Breast epithelium (tissue), 4 donors: ENCODE measurements at regions not wholly inside any gene's neighbourhood (a gene's known extent, or its start where the extent isn't known, plus 50 kb on each side); places are given as distances from the start of the nearest gene placed in this dataset.

Source experiments
- DNase-seq, 2 donors: peaks; one replicate each; pipeline ENCODE4 v3.0.0-alpha.2; 2019; ENCODE audit warnings: low spot score in 2 of 2
- H3K27ac ChIP-seq, 2 donors: fragments of 200-600 bp; sonication (generic) in 1 of 2; one replicate each; pipeline ENCODE4 v1.5.1; 2016 to 2019; ENCODE audit warnings: mild to moderate bottlenecking in 1 of 2
- H3K27me3 ChIP-seq, 2 donors: fragments of 200-600 bp; sonication (generic) in 1 of 2; one replicate each; pipeline versions ENCODE4 v1.5.1 to v1.6.0; 2017 to 2019; ENCODE audit warnings: control low read depth in 1 of 2, mild to moderate bottlenecking in 1 of 2
- H3K36me3 ChIP-seq: fragments of 200-600 bp; one replicate; pipeline ENCODE4 v1.5.1; 2019
- H3K4me1 ChIP-seq, 2 donors: fragments of 200-600 bp; sonication (generic); one replicate each; pipeline ENCODE4 v1.5.1; 2016 to 2019; ENCODE audit warnings: control low read depth in 1 of 2
- H3K4me3 ChIP-seq, 3 donors: fragments of 200-600 bp; sonication (generic); 1 replicate in 2 of 3; 2 replicates in 1 of 3; pipeline ENCODE4 v1.5.1; 2016 to 2019; ENCODE audit warnings: mild to moderate bottlenecking in 3 of 3, moderate library complexity in 2 of 3
- H3K9me3 ChIP-seq, 2 donors: fragments of 200-600 bp; sonication (generic) in 1 of 2; one replicate each; pipeline ENCODE4 v1.5.1; 2016 to 2019; ENCODE audit warnings: control low read depth in 1 of 2
- CTCF ChIP-seq, 3 donors: fragments of 450-650 bp; IDR thresholded peaks; one replicate each; pipeline ENCODE4 v1.5.1; 2016 to 2017; ENCODE audit warnings: antibody characterized with exemption in 3 of 3, mild to moderate bottlenecking in 3 of 3, moderate library complexity in 3 of 3
- POLR2A ChIP-seq: fragments of 450-650 bp; IDR thresholded peaks from one replicate; pipeline ENCODE4 v1.6.1; 2016; ENCODE audit warnings: antibody characterized with exemption, mild to moderate bottlenecking, moderate library complexity
- POLR2AphosphoS5 ChIP-seq, 3 donors: sonication (generic); formaldehyde crosslinking; IDR thresholded peaks; one replicate each; pipeline ENCODE4 v1.6.1; 2017; ENCODE audit warnings: antibody characterized with exemption in 3 of 3
- intact Hi-C: fragments of 100-400 bp; cut with DNase I; formaldehyde crosslinking; loops from one replicate; pipeline ENCODE4 v1.15.1; 2023; ENCODE audit warnings: low total_unique reads

DNA sequence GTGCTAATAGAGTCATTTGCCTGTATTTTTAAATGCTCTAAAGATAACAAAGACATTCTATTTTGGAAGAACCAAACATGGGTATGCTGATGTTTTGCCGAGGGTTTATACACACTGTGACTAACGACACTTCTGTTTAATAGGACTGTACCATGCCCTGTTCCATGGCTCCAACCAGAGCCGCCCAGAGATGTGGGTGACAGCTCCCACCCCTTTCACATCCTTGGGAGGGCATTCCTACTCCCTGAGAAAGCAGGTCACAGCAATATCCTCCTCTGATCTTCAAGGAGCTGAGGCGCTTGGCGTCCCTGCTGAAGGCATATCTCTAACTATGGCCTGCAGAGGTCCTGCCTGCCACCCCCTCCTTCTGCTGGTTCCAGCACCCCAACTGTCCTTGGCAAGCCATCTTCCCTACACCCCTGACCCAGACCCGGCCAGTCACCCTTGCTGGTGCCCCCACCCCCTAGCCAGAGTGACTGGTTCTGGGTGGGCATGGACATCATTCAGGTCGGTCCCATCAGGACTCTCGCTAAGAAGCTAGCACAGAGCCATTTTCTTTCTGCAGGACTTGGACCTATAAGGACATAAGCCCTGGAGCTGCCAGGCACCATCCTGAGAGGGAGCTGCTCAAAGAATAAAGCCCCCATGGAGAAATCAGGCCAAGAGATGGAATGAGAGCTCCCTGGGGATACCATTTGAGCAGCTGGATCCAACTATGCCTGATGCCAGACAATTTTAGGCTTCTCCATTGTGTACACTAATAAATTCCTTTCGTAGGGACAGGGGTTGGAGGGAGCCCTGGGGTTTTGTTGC lies 381.3 kb downstream of the CTTN start:
- Histone ChIP-seq H3K27me3 (no peaks in the 10 kb centered on the region), H3K4me3 (no peak overlapping the region), H3K9me3 (no peaks in the 10 kb centered on the region), H3K36me3 (no peaks in the 10 kb centered on the region), H3K27ac (no peak overlapping the region), H3K4me1 (no peaks in the 10 kb centered on the region)
- intact Hi-C loops: no loop called here
- no peak for TF ChIP-seq POLR2A
- no peak for TF ChIP-seq POLR2AphosphoS5 (IDR thresholded peaks at IDR 0.05)
- no peak for TF ChIP-seq CTCF (IDR thresholded peaks at IDR 0.05)
- DNase-seq: no peak

DNA sequence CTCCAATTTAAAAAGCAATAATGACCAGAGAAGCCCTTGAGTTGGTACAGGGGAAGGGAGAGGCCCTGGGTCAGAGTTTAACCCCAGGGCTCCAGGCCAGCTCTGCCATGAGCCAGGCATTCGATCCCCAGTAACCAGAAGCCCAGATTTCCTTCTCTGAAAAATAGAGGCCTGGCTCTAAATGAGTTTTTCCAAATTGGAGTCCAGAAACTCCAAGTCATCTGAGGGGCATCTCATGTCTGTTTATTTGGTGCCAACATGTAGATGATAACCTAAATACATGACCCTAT lies 381.9 kb downstream of the CTTN start:
- no peak for TF ChIP-seq CTCF (IDR thresholded peaks at IDR 0.05)
- TF ChIP-seq POLR2AphosphoS5 (IDR thresholded peaks at IDR 0.05): no peak
- no peak for TF ChIP-seq POLR2A
- H3K27ac ChIP-seq: no peak overlapping the region
- DNase-seq: no peak
- H3K9me3 ChIP-seq: no peaks in the 10 kb centered on the region
- intact Hi-C loops: no loop called here
- H3K4me1 ChIP-seq: no peaks in the 10 kb centered on the region
- H3K4me3 ChIP-seq: no peak overlapping the region
- H3K27me3 ChIP-seq: no peaks in the 10 kb centered on the region
- no peaks in the 10 kb centered on the region for H3K36me3 ChIP-seq

GRCh38 chr11:70782401-70782913 lies 384.1 kb downstream of the CTTN start:
- intact Hi-C loops: no loop called here
- H3K4me1 ChIP-seq: no peaks in the 10 kb centered on the region
- DNase-seq: no peak
- no peak overlapping the region for H3K4me3 ChIP-seq
- no peak overlapping the region for H3K27ac ChIP-seq
- TF ChIP-seq POLR2A (no peak), POLR2AphosphoS5 (IDR thresholded peaks at IDR 0.05) (no peak), CTCF (IDR thresholded peaks at IDR 0.05) (no peak)
- no peaks in the 10 kb centered on the region for H3K27me3 ChIP-seq
- H3K36me3 ChIP-seq: no peaks in the 10 kb centered on the region
- no peaks in the 10 kb centered on the region for H3K9me3 ChIP-seq

DNA sequence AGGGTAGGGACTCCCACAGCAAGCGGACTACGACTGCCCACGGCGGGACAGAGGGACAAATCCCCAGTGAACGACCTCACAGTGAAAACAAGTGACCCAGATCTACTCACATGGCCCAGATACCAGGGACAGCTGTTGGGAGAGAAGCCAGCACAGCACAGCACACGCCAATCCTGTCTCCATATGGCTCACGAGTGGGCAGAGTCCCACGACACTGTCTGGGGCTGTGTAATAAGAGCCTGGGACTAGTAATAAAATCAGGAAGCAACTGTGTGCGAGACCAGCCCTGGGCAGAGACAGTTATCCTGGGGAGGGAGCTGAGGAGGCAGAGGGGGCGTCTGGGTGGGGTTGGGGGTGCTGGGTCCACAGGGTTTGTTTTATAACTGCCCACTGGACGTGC lies 385.0 kb downstream of the CTTN start:
- no peaks in the 10 kb centered on the region for H3K27me3 ChIP-seq
- no peak overlapping the region for H3K4me3 ChIP-seq
- no peaks in the 10 kb centered on the region for H3K36me3 ChIP-seq
- intact Hi-C loops: no loop called here
- no peaks in the 10 kb centered on the region for H3K4me1 ChIP-seq
- H3K27ac ChIP-seq: no peak overlapping the region
- H3K9me3 ChIP-seq: no peaks in the 10 kb centered on the region
- DNase-seq: no peak
- TF ChIP-seq POLR2A (no peak), CTCF (IDR thresholded peaks at IDR 0.05) (no peak), POLR2AphosphoS5 (IDR thresholded peaks at IDR 0.05) (no peak)

GRCh38 chr11:70783821-70784220 lies 385.5 kb downstream of the CTTN start:
- intact Hi-C loops: no loop called here
- DNase-seq: no peak

More at GRCh38 chr11:70783821-70784220, 385.5 kb downstream of the CTTN start:
- Histone ChIP-seq H3K4me1 (no peaks in the 10 kb centered on the region), H3K9me3 (no peaks in the 10 kb centered on the region), H3K4me3 (no peak overlapping the region), H3K27me3 (no peaks in the 10 kb centered on the region), H3K36me3 (no peaks in the 10 kb centered on the region), H3K27ac (no peak overlapping the region)
- no peak for TF ChIP-seq CTCF (IDR thresholded peaks at IDR 0.05)
- TF ChIP-seq POLR2A: no peak
- TF ChIP-seq POLR2AphosphoS5 (IDR thresholded peaks at IDR 0.05): no peak
